Nephron (organoid): ENCODE measurements at regions not wholly inside any gene's neighbourhood (a gene's known extent, or its start where the extent isn't known, plus 50 kb on each side); places are given as distances from the start of the nearest gene placed in this dataset.

Source experiments
- H3K27ac Mint-ChIP-seq, 3 experiments: 2 replicates each; pipeline ENCODE4 v1.8.0; 2020; ENCODE audit warnings: mixed read lengths in 3 of 3, mild to moderate bottlenecking in 2 of 3, moderate library complexity in 1 of 3
- H3K27me3 Mint-ChIP-seq: 2 replicates; pipeline ENCODE4 v1.8.0; 2021; ENCODE audit warnings: low read depth, mild to moderate bottlenecking, moderate library complexity, mixed read lengths
- H3K36me3 Mint-ChIP-seq: 2 replicates; pipeline ENCODE4 v1.8.0; 2020; ENCODE audit warnings: low read depth, mixed read lengths
- H3K4me1 Mint-ChIP-seq: 2 replicates; pipeline ENCODE4 v1.8.0; 2020; ENCODE audit warnings: mixed read lengths
- H3K4me3 Mint-ChIP-seq, 3 experiments: 2 replicates each; pipeline ENCODE4 v1.8.0; 2020; ENCODE audit warnings: mild to moderate bottlenecking in 3 of 3, mixed read lengths in 3 of 3, moderate library complexity in 2 of 3
- H3K9me3 Mint-ChIP-seq: 2 replicates; pipeline ENCODE4 v1.8.0; 2020; ENCODE audit warnings: mixed read lengths
- CTCF ChIP-seq, 3 experiments: fragments of 200-600 bp; sonication (generic); IDR thresholded peaks; one replicate each; pipeline ENCODE4 v1.5.0; 2021; ENCODE audit warnings: antibody characterized with exemption in 3 of 3; ENCODE audit not compliant: unreplicated experiment in 3 of 3

- H3K27ac Mint-ChIP-seq = no peak overlapping the region
These were observed 345.0 kb downstream of the GABRB2 start for GRCh38 chr5:161201558-161201957.

GRCh38 chr5:161190778-161191177 lies 338.8 kb upstream of the ATP10B start:
- Mint-ChIP-seq H3K4me1 (no peaks in the 10 kb centered on the region), H3K27ac (no peak overlapping the region), H3K27me3 (no peaks in the 10 kb centered on the region), H3K4me3 (no peak overlapping the region), H3K9me3 (no peaks in the 10 kb centered on the region), H3K36me3 (no peaks in the 10 kb centered on the region)
- no peak for TF ChIP-seq CTCF (IDR thresholded peaks at IDR 0.05; ENCODE audit: unreplicated experiment in 3 of 3)

More at GRCh38 chr5:161201558-161201957, 345.0 kb downstream of the GABRB2 start:
- Mint-ChIP-seq H3K4me3 (no peak overlapping the region), H3K27me3 (no peaks in the 10 kb centered on the region), H3K4me1 (no peaks in the 10 kb centered on the region), H3K9me3 (peaks cover 16% of the 10 kb centered on the region), H3K36me3 (no peaks in the 10 kb centered on the region)
- no peak for TF ChIP-seq CTCF (IDR thresholded peaks at IDR 0.05; ENCODE audit: unreplicated experiment in 3 of 3)

GRCh38 chr5:161190086-161190485 lies 338.1 kb upstream of the ATP10B start:
- TF ChIP-seq CTCF (IDR thresholded peaks at IDR 0.05; ENCODE audit: unreplicated experiment in 3 of 3) = no peak
- Mint-ChIP-seq H3K4me1 (no peaks in the 10 kb centered on the region), H3K36me3 (no peaks in the 10 kb centered on the region), H3K27me3 (no peaks in the 10 kb centered on the region), H3K27ac (no peak overlapping the region), H3K9me3 (no peaks in the 10 kb centered on the region), H3K4me3 (no peak overlapping the region)

- Mint-ChIP-seq H3K4me1 (no peaks in the 10 kb centered on the region), H3K27ac (no peak overlapping the region), H3K4me3 (no peak overlapping the region), H3K27me3 (no peaks in the 10 kb centered on the region), H3K36me3 (no peaks in the 10 kb centered on the region), H3K9me3 (no peaks in the 10 kb centered on the region)
- TF ChIP-seq CTCF (IDR thresholded peaks at IDR 0.05; ENCODE audit: unreplicated experiment in 3 of 3) = no peak
These were observed 337.4 kb upstream of the ATP10B start for GRCh38 chr5:161189452-161189851.

- Mint-ChIP-seq H3K27ac (no peak overlapping the region), H3K9me3 (no peaks in the 10 kb centered on the region)
These were observed 331.5 kb upstream of the ATP10B start for GRCh38 chr5:161183559-161183958.

More at GRCh38 chr5:161183559-161183958, 331.5 kb upstream of the ATP10B start:
- no peak for TF ChIP-seq CTCF (IDR thresholded peaks at IDR 0.05; ENCODE audit: unreplicated experiment in 3 of 3)
- no peaks in the 10 kb centered on the region for H3K36me3 Mint-ChIP-seq
- no peaks in the 10 kb centered on the region for H3K4me1 Mint-ChIP-seq
- H3K4me3 Mint-ChIP-seq = no peak overlapping the region
- no peaks in the 10 kb centered on the region for H3K27me3 Mint-ChIP-seq
